DMS153 treated with DMSO at 0.1 percent for 48 hours (cell line): ENCODE measurements at regions not wholly inside any gene's neighbourhood (a gene's known extent, or its start where the extent isn't known, plus 50 kb on each side); places are given as distances from the start of the nearest gene placed in this dataset.

ENCODE experiments used
- DNase-seq: peaks from one replicate; lab custom pipeline; 2025; ENCODE audit not compliant: unreplicated experiment; lab: John Stamatoyannopoulos, UW

GRCh38 chr5:5017827-5018577 is 122.1 kb upstream of the ADAMTS16 start:
- DNase-seq: no peak

DNA sequence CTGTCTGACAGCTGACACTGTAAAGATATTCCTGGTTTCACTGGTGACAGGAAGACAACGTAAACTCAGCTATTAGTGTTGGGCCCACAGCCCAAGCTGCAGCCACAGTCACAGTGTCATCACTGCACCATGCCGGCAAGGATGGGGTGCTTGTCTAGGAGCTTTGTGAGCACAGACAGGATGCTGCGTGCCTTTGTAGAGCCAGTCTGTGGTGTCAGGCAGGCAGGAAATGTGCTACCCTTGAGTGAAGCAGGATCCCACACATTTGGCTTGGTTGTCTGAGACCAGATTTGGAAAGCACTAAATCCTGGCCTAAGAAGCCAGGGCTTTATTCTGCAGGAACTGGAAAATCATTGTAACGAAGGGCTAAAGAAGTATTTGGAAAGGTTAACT is 121.6 kb upstream of the ADAMTS16 start:
- no peak for DNase-seq

DNA sequence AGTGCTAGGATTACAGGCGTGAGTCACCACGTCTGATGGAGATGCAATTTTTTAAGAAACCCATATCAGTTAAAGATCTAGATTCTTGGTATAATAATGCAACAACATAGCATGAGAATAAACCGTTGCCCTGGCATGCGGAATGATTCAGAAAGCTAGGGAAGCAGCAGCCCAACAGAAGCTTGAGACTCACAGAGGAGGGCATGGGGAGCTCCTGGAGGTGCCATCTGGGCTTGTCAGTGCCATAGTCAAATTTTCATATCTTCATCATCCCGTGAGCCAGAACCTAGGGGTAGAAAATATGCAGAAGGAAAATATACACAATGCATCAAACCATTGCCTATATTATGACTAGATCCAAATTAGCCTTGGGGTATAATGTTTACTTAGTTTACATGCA is 118.7 kb upstream of the ADAMTS16 start:
- no peak for DNase-seq

- no peak for DNase-seq
These were observed 114.9 kb upstream of the ADAMTS16 start for GRCh38 chr5:5025098-5025773.

- no peak for DNase-seq
These were observed 114.2 kb upstream of the ADAMTS16 start for GRCh38 chr5:5025774-5026408.

GRCh38 chr5:5026409-5026785 is 113.7 kb upstream of the ADAMTS16 start:
- no peak for DNase-seq

DNA sequence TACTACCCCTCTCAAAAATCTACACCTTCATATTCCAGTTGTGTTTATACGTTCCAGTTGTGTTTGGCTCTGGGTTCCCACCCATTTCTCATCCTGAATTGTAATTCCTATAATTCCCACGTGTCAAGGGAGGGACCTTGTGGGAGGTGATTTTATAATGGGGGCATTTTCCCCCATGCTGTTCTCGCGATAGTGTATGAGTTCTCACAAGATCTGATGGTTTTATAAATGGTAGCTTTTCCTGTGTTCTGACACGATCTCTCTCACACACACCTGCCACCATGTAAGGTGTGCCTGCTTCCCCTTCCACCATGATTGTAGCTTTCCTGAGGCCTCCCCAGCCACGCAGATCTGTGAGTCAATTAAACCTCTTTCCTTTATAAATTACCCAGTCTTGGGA is 108.5 kb upstream of the ADAMTS16 start:
- DNase-seq: no peak

- no peak for DNase-seq
These were observed 102.5 kb upstream of the ADAMTS16 start for GRCh38 chr5:5037674-5038073.

DNA sequence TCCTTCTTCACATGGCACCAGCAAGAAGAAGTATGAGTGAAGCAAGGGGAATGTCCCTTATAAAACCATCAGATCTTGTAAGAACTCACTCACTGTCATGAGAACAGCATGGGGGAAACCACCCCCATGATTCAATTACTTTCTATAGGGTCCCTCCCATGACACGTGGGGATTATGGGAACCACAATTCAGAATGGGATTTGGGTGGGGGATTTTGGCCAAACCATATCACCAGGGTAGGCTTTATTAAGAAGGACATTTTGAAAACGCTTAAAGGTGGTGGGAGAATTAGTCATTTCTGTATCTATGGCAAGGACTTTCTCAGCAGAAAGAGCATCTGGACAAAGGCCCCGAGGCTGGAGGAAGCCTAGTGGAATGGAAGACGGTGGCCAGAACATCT is 100.2 kb upstream of the ADAMTS16 start:
- no peak for DNase-seq

GRCh38 chr5:5040712-5041111 is 99.4 kb upstream of the ADAMTS16 start:
- no peak for DNase-seq

DNA sequence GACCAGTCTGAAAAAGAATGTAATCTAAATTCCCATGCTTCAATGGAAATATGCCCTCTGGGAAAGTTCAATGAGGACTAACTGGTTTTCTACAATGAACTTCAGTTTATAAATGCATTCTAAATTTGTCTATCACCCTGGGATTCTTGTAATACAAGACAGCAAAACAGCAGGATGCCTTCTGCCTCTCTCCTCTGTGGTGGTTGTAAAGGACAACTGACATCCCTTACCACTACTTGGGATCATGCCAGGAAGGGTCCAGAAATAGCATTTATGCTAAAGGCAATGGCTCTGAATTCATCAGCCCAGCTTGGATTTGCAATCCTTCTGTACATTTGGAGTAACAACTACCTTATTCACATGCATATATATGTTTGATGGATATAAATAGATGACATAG is 97.3 kb upstream of the ADAMTS16 start:
- no peak for DNase-seq

GRCh38 chr5:5043346-5043745 is 96.8 kb upstream of the ADAMTS16 start:
- no peak for DNase-seq

DNA sequence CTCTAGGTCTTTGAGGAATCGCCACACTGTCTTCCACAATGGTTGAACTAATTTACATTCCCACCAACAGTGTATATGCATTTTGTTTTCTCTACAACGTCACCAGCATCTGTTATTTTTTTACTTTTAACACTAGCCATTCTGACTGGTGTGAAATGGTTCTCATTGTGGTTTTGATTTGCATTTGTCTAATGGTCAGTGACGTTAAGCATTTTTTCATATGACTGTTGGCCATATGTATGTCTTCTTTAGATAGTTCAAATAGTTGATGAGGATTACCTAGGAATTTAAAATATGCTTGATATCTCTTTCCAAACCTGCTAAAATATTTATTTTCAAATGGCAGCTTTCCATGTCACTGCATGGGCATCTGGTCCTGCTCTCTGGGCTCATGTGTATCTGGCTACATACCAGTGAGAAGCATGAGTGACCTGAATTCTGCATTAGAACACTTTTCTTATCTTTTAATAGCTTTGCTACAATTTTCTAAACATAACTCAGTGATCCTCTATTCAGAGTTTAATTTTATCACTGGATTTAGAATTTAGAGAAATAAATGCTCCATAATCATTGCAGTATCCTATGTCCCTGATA is 95.8 kb upstream of the ADAMTS16 start:
- DNase-seq: no peak

GRCh38 chr5:5046680-5047502 is 93.2 kb upstream of the ADAMTS16 start:
- no peak for DNase-seq

GRCh38 chr5:5050801-5051200 is 89.3 kb upstream of the ADAMTS16 start:
- no peak for DNase-seq

- DNase-seq: no peak
These were observed 84.4 kb upstream of the ADAMTS16 start for GRCh38 chr5:5055712-5056111.

DNA sequence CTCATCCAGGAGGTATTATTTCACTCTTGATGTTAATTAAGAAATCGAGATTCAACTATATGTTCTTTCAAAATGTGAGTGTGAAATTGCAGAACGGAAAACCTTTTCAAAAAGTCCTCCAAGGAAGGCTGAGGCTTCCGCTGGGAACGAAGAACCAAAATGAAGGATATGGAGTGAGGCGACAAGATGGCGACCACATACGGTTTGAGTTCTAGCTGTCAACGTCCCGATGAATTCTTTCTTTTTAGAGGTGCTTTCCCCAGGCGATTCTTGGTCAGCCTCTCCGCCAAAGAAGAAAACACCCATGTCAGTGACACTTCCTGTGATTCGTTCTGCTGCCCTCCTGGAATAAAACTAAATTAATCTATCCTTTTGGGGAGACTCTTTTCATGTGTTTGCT is 78.3 kb upstream of the ADAMTS16 start:
- DNase-seq: no peak

DNA sequence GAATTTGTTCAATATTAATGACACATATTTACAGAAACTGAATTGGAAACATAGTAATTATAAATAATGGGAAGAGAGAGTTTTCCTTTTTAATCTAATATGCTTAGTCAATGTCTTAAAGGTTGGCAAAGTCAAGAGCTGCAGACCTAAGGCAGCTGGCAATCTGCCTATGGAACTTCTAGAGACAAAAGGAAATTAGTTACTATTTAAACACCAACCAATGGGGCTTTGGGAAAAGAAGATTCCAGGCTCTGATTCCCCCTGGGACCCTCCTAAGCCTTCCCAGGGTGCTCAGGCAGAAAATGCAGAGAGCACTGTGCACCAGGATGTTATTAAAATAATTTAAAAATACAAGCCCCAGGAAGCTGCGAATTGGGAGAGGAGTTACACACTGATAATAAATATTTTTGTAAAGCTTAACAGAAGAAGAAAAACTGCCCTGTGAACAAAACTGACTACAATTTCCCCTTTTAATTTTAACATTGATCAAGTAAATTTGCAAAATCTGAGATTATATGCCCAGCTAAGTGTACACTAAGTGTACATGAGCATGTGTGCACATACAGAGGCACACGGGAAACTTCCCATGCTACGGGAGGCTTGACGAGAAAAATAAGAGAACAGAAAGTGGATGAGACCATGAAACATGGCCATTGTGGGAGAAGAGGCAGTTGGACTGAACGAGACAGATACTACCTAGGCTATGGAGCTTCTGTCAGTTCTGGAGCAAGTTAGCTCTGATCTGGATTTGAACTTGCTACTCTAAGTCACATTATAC is 77.4 kb upstream of the ADAMTS16 start:
- DNase-seq: no peak

DNA sequence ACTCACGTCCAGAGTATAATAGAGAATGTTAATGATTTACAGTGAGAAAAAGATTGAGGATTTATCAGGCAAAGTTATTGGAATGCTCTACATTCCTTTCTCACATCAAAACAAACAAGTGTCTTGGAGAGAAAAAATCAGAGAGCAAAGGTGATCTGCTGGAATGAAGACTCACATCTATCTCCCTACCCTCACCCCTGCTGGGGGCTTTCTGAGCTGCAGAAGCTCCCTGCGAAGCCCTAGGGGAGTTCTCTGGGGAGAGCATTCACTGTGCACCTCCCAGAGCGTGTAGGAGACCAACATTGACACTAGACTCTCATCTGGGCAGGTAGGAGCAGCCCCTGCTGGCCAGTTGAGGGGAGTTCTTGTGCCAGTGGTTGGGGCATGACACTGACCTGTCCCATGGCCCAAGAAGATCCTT is 76.6 kb upstream of the ADAMTS16 start:
- DNase-seq: no peak

DNA sequence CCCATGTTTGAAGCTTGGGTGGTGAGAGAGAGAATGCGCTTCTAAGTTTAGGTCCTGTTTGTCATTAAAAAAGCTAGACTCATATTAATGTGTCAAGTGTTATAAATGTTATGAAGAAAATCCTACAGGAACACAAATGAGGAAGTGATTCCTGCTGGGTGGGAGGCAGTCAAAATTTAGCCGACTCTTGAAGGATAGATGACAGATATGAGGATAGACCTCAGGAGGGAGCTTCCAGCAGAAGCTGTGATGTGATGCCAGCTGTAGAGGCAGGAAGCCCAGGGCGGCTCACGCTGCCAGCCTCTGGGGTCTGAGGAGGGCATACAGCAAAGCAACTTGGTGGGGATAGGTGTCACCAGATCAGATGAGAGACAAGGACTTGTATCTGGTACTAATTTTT is 74.7 kb upstream of the ADAMTS16 start:
- DNase-seq: no peak
